T-helper 1 cell treated with Interleukin-12 subunit alpha and Interleukin-12 subunit beta and Interleukin-4 antibody, amounts not matched to agents 30 μg/mL and 1 μg/mL, for 36 hours (primary cell): ENCODE measurements at regions not wholly inside any gene's neighbourhood (a gene's known extent, or its start where the extent isn't known, plus 50 kb on each side); places are given as distances from the start of the nearest gene placed in this dataset.

Experiments
- H3K27ac Mint-ChIP-seq: one replicate; pipeline ENCODE4 v1.8.0; 2021; ENCODE audit warnings: mild to moderate bottlenecking, mixed read lengths
- H3K27me3 Mint-ChIP-seq: one replicate; pipeline ENCODE4 v1.8.0; 2021; ENCODE audit warnings: low read depth, mixed read lengths
- H3K36me3 Mint-ChIP-seq: one replicate; pipeline ENCODE4 v1.8.0; 2021; ENCODE audit warnings: low read depth, mixed read lengths
- H3K4me1 Mint-ChIP-seq: one replicate; pipeline ENCODE4 v1.8.0; 2021; ENCODE audit warnings: low read depth, mixed read lengths
- H3K4me3 Mint-ChIP-seq: one replicate; pipeline ENCODE4 v1.8.0; 2021; ENCODE audit warnings: mild to moderate bottlenecking, moderate library complexity, mixed read lengths
- H3K9me3 Mint-ChIP-seq: one replicate; pipeline ENCODE4 v1.8.0; 2021; ENCODE audit warnings: mixed read lengths

DNA sequence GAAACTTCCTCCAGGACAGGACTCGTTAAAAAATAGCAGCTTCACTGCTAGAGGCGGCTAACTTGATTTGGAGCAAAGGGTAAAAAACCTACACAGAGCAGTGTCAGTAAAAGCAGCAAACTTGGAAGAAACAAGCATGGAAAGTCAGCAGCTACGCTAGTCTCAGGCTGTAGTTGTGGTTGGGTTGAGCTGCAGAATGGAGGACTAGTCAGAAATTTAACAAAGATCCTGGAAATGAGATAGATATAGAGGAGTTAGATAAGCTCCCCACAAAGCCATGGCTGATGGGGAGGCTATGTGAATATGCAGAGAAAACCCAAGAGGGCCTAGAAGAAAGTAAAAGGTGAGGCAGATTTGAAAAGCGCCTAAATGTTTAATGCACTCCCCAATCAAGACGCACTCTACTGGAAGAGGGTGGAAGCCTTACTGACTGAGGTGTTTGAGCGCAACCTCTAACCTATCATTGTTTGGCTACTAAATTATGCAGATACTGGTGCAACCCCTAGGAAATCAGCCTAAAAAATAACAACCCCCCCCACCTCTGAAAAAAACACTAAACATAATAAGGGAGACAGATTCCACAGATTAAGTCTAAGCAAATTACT is 99.7 kb upstream of the TMEM168 start:
- Mint-ChIP-seq H3K36me3 (peaks cover 11% of the 10 kb centered on the region), H3K4me3 (no peak overlapping the region), H3K27me3 (no peaks in the 10 kb centered on the region), H3K9me3 (peaks cover 5% of the 10 kb centered on the region), H3K4me1 (peaks cover 3% of the 10 kb centered on the region), H3K27ac (no peak overlapping the region)

DNA sequence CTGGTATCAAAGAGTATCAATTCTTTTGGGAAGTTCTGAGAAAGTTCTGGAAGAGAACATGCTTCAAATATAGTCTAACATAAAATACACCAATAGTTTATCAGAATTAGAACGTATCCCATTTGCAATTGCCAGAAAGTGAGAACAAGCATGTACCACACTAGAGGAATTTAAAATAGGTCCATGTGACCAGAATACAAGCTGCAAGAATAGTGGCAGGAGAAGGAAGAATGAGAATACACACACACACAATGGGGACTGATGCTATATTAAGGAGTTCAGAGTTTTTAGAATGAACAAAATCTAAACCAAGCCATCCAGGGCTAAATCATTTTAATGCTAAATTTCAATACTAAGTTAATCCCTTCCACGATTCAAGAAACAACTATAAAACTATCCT is 99.1 kb upstream of the TMEM168 start:
- Mint-ChIP-seq H3K4me3 (no peak overlapping the region), H3K27me3 (no peaks in the 10 kb centered on the region), H3K36me3 (peaks cover 10% of the 10 kb centered on the region), H3K4me1 (peaks cover 3% of the 10 kb centered on the region), H3K27ac (no peak overlapping the region), H3K9me3 (peaks cover 5% of the 10 kb centered on the region)

DNA sequence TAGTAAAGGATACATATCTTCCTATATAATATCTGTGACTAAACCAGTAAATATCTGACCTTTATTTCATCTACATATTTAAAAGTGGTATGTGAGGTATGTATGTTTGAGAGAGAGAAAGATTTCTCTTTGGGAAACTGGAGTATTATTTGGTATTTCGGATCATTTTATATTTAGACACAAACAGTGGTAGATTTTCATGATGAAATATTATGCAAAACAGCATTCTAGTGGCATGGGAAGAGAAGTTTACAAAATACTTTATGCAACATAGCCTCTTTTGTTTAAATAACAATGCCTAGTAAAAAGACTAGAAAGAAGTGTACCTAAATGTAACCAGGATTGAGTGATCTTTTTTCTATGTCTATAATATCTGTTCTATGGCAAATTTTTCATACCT is 98.6 kb upstream of the TMEM168 start:
- Mint-ChIP-seq H3K9me3 (peaks cover 5% of the 10 kb centered on the region), H3K36me3 (peaks cover 9% of the 10 kb centered on the region), H3K4me1 (peaks cover 3% of the 10 kb centered on the region), H3K27me3 (no peaks in the 10 kb centered on the region), H3K27ac (no peak overlapping the region), H3K4me3 (no peak overlapping the region)

DNA sequence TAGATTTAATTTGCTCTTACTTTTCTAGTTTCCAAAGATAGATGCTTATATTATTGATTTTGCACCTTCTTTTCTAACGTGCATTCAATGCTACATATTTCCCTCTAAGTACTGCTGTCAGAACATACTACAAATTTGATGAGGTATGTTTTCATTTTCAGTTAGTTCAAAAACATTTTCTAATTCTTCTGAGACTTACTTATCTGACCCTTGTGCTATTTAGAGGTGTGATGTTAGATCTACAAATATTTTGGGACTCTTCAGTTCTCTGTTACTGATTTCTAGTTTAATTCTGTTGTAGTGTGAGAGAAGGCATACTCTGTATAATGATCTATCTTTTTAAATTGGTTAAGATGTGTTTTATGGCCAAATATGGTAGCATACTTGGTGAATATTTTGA is 97.8 kb upstream of the TMEM168 start:
- Mint-ChIP-seq H3K27me3 (no peaks in the 10 kb centered on the region), H3K4me3 (no peak overlapping the region), H3K36me3 (peaks cover 10% of the 10 kb centered on the region), H3K9me3 (peaks cover 5% of the 10 kb centered on the region), H3K4me1 (peaks cover 3% of the 10 kb centered on the region), H3K27ac (no peak overlapping the region)

- no peak overlapping the region for H3K4me3 Mint-ChIP-seq
- peaks cover 5% of the 10 kb centered on the region for H3K9me3 Mint-ChIP-seq
- peaks cover 10% of the 10 kb centered on the region for H3K36me3 Mint-ChIP-seq
- H3K4me1 Mint-ChIP-seq, result peaks cover 3% of the 10 kb centered on the region
- no peaks in the 10 kb centered on the region for H3K27me3 Mint-ChIP-seq
- H3K27ac Mint-ChIP-seq, result no peak overlapping the region
Measured at GRCh38 chr7:112887337-112887736, 97.1 kb upstream of the TMEM168 start.

DNA sequence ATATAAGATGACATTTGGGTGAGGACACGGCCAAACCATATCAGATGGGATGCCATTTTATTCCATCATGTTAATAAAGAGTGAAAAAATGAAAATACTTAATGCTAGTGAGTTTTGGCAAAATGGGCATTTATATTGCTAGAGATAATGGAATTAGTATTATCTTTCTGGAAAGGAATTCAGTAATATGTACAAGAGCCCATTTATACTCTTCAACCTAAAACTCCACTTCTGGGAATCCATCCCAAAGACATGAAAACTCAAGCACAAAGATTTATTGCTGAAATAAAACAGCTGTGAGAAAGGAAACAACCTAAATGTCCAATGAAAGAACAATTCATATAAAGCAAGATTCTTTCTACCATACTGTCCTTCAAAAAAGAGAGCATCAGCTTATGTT is 96.0 kb upstream of the TMEM168 start:
- Mint-ChIP-seq H3K9me3 (peaks cover 5% of the 10 kb centered on the region), H3K27ac (no peak overlapping the region), H3K4me3 (no peak overlapping the region), H3K27me3 (no peaks in the 10 kb centered on the region), H3K4me1 (peaks cover 3% of the 10 kb centered on the region), H3K36me3 (peaks cover 10% of the 10 kb centered on the region)

GRCh38 chr7:112882991-112883390 is 92.8 kb upstream of the TMEM168 start:
- Mint-ChIP-seq H3K4me3 (no peak overlapping the region), H3K27ac (no peak overlapping the region), H3K9me3 (peaks cover 5% of the 10 kb centered on the region), H3K4me1 (no peaks in the 10 kb centered on the region), H3K27me3 (no peaks in the 10 kb centered on the region), H3K36me3 (peaks cover 10% of the 10 kb centered on the region)

- H3K4me3 Mint-ChIP-seq, result no peak overlapping the region
- H3K36me3 Mint-ChIP-seq, result peaks cover 7% of the 10 kb centered on the region
- no peaks in the 10 kb centered on the region for H3K27me3 Mint-ChIP-seq
- H3K4me1 Mint-ChIP-seq, result no peaks in the 10 kb centered on the region
- peaks cover 5% of the 10 kb centered on the region for H3K9me3 Mint-ChIP-seq
- H3K27ac Mint-ChIP-seq, result no peak overlapping the region
Measured at GRCh38 chr7:112882511-112882910, 92.3 kb upstream of the TMEM168 start.

DNA sequence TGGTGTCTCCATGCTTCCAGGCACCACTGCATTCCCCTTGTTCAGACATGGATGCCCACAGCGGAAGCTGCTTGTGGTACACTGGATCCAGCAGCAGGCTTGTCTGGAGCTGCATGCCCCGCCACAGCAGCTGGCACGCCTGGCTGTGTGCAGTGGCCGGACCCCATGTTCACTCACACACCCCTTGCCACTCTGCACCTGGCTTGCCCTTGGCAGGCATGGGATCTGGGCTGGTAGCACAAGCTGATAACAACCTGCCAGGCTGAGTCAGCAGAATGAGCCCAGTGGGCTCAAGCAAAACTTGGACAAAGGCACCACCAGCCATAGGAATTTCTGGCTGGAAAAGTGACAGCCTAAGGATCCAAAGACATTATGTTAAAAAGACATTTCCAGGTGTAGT is 91.8 kb upstream of the TMEM168 start:
- no peaks in the 10 kb centered on the region for H3K4me1 Mint-ChIP-seq
- H3K27ac Mint-ChIP-seq, result no peak overlapping the region
- peaks cover 7% of the 10 kb centered on the region for H3K36me3 Mint-ChIP-seq
- peaks cover 5% of the 10 kb centered on the region for H3K9me3 Mint-ChIP-seq
- no peak overlapping the region for H3K4me3 Mint-ChIP-seq
- H3K27me3 Mint-ChIP-seq, result no peaks in the 10 kb centered on the region

DNA sequence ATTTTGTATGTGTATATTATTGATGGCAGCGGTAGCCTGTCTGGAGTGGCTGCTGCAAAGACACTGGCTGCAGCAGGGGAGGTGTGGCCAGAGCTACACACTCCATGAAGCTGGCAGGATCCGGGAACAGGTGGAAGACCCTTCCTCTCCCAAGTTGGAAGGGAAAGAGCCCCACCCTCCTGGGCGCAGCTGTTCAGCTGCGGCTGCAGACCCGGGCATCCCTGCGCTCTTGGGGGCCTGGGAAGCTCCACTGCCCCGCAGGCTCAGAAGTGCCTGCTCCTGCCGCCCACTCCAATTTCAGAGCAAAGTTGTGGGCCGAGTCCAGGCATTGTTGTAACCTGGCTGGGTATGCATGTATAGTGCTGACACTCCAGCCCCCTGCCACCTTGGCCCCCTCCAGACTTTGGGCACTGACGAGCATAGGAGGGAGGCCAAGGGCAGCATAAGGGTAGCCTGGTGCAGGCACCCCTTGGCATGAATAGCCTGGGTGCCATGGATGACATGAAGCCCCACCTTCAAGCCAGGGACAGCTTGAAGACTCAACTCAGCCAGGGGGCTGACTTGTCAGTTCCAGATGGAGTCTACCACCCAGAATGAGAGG is 90.7 kb upstream of the TMEM168 start:
- Mint-ChIP-seq H3K9me3 (peaks cover 5% of the 10 kb centered on the region), H3K4me3 (no peak overlapping the region), H3K36me3 (peaks cover 7% of the 10 kb centered on the region), H3K4me1 (no peaks in the 10 kb centered on the region), H3K27ac (no peak overlapping the region), H3K27me3 (no peaks in the 10 kb centered on the region)

DNA sequence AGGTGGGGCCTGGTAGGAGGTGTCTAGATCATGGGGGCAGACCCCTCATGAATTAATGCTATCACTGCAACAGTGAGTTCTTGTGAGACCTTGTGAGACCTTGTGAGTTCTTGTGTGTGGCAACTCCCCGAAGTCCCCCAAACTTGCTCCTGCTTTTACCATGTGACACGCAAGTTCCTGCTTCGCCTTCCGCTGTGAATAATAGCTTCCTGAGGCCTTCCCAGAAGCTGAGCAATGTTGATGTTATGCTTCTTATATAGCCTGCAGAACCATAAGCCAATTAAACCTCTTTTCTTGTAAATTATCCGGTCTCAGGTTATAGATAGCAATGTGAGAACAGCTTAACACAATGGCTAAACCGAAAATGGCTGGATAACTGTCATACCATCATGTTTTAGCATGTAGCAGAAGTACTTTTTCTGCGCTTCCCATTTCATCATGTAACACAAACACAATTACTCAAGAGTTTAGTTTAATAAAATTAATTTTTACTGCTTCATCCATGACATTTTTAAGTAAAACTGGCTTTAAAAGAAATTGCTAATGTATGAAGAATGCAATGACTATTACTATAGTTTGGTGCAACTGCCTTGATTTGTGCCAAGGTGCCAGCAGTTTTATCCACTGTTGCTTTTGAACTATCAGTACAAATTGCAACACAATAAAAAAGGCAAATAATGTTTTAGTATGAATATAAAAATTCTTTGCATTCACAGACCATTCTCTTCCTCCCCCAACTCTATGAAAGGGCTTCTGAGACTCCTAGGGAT is 87.7 kb upstream of the TMEM168 start:
- Mint-ChIP-seq H3K9me3 (no peaks in the 10 kb centered on the region), H3K27ac (no peak overlapping the region), H3K4me3 (no peak overlapping the region), H3K27me3 (no peaks in the 10 kb centered on the region), H3K36me3 (no peaks in the 10 kb centered on the region), H3K4me1 (no peaks in the 10 kb centered on the region)

DNA sequence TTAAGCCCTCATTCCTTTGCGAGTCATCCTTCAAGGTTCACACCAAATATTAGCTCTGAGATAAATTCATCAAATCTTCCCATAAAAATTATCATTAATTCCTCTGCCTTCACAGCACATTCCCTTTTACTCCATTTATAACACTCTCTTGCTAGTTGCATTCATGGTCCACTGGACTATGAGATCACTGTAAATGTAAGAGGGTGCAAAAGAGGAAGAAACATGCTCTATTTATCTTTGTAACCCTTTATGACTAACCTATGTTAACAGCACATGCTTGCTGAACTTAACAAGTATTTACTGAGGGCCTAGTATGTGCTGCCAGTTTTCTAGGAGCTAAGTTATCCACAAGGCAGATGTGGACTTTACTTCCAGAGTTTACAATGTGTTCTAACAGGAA is 86.7 kb upstream of the TMEM168 start:
- Mint-ChIP-seq H3K9me3 (no peaks in the 10 kb centered on the region), H3K27me3 (no peaks in the 10 kb centered on the region), H3K27ac (no peak overlapping the region), H3K4me1 (no peaks in the 10 kb centered on the region), H3K36me3 (no peaks in the 10 kb centered on the region), H3K4me3 (no peak overlapping the region)

DNA sequence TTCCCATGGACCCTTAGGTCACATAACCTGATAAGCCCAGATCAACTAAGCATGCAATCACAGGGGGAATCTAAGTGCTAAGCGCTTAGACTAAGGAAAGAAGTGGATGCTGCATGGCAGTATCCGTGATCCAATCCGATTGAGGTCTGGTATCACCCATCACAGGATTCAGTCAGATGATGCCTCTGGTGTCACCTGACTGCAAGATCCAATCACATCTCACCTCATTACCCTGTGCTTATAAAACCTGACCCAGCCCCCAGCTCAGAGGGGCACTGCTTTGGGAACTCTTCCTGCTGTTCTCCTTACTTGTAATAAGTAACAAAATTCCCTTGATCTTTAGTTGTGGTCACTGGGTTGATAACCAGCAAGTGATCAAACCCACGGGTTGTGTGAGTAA is 84.7 kb upstream of the TMEM168 start:
- Mint-ChIP-seq H3K9me3 (no peaks in the 10 kb centered on the region), H3K4me1 (no peaks in the 10 kb centered on the region), H3K36me3 (no peaks in the 10 kb centered on the region), H3K27ac (no peak overlapping the region), H3K27me3 (no peaks in the 10 kb centered on the region), H3K4me3 (no peak overlapping the region)

DNA sequence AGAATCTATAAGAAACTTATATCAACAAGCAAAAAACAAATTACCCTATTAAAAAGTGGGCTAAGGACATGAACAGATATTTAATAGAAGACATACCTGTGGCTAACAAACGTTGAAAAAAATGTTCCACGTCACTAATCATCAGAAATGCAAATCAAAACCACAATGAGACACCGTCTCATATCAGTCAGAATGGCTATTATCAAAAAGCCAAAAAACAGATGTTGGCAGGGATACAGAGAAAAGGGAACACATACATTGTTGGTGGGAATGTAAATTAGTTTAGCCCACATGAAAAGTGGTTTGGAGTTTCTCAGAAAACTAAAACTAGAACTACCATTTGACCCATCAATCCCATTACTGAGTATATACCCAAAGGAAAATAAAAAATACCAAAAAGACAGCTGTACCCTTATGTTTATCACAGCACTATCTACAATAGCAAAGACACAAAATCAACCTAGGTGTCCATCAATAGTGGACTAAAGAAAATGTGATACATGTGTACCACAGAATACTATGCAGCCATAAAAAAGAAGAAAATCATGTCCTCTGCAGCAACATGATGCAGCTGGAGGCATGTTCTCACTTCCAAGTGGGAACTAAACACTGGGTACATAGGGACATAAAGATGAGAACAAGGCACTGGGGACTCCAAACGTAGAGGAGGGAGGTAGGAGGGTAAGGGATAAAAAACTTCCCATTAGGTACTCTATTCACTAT is 83.8 kb upstream of the TMEM168 start:
- H3K9me3 Mint-ChIP-seq, result no peaks in the 10 kb centered on the region

More for the DNA sequence above, 83.8 kb upstream of the TMEM168 start:
- no peaks in the 10 kb centered on the region for H3K27me3 Mint-ChIP-seq
- no peaks in the 10 kb centered on the region for H3K36me3 Mint-ChIP-seq
- H3K4me1 Mint-ChIP-seq, result peaks cover 2% of the 10 kb centered on the region
- H3K27ac Mint-ChIP-seq, result no peak overlapping the region
- no peak overlapping the region for H3K4me3 Mint-ChIP-seq
